NT2/D1 (cell line): ENCODE measurements at regions not wholly inside any gene's neighbourhood (a gene's known extent, or its start where the extent isn't known, plus 50 kb on each side); places are given as distances from the start of the nearest gene placed in this dataset.

Experiments
- DNase-seq: peaks from one replicate; pipeline ENCODE4 v3.0.0-alpha.2; 2011; ENCODE audit warnings: low read depth, low spot score
- H3K27me3 ChIP-seq: 2 replicates; pipeline ENCODE4 v1.6.0; 2011; ENCODE audit warnings: mild to moderate bottlenecking; ENCODE audit not compliant: insufficient read length, insufficient read depth
- H3K36me3 ChIP-seq: 2 replicates; pipeline ENCODE4 v1.6.1; 2011; ENCODE audit warnings: mild to moderate bottlenecking, low read length, mixed read lengths; ENCODE audit not compliant: insufficient read depth, insufficient read length
- H3K4me1 ChIP-seq: 2 replicates; pipeline ENCODE4 v1.5.1; 2011; ENCODE audit not compliant: insufficient read depth, insufficient read length
- H3K4me3 ChIP-seq: 2 replicates; pipeline ENCODE4 v1.5.1; 2011; ENCODE audit warnings: low read depth; ENCODE audit not compliant: insufficient read length
- H3K9ac ChIP-seq: 2 replicates; pipeline ENCODE4 v1.6.0; 2011; ENCODE audit warnings: low read depth; ENCODE audit not compliant: insufficient read length
- H3K9me3 ChIP-seq: 2 replicates; pipeline ENCODE4 v1.5.1; 2011; ENCODE audit warnings: mild to moderate bottlenecking, low read length; ENCODE audit not compliant: insufficient read depth
- SUZ12 ChIP-seq: IDR thresholded peaks from 2 replicates; pipeline ENCODE4 v1.6.1; 2011; ENCODE audit not compliant: insufficient read length, insufficient read depth; ENCODE audit errors: extremely low read depth
- YY1 ChIP-seq: IDR thresholded peaks from 2 replicates; pipeline ENCODE4 v1.6.1; 2011; ENCODE audit not compliant: insufficient read length, insufficient read depth
- ZNF274 ChIP-seq: IDR thresholded peaks from 2 replicates; pipeline ENCODE4 v1.6.1; 2011; ENCODE audit warnings: mild to moderate bottlenecking, low read depth, low read length

DNA sequence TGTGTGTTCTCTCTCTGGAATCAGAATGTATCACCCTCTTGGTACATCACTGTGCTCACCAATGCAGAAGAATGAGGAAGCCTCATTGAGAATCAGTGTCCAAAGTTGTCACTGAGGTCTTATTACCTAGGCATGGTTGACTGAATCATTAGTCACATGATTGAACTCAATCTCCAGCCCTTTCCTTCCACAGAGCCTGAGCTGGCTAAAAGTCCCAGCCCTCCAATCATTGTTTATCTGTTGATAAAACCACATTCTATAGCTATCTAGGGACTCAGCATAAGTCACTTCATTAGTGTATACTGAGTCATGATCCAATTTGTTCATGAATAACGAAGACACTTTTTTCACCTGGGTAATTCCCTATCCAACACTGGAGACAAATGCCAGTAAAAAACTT, 396.8 kb downstream of the TRAM1L1 start:
- no peak overlapping the region for H3K4me3 ChIP-seq

GRCh38 chr4:116668190-116668589, 417.2 kb downstream of the TRAM1L1 start:
- TF ChIP-seq ZNF274 (no peak), SUZ12 (no peak), YY1 (no peak)
- no peak for DNase-seq
- H3K27me3 ChIP-seq: no peaks in the 10 kb centered on the region
- no peak overlapping the region for H3K4me3 ChIP-seq
- no peaks in the 10 kb centered on the region for H3K4me1 ChIP-seq
- H3K9ac ChIP-seq: no peak overlapping the region
- 0 out of 2 replicates have a peak, but pooled peaks cover 10% of the 10 kb centered on the region for H3K9me3 ChIP-seq
- no peaks in the 10 kb centered on the region for H3K36me3 ChIP-seq

More for the DNA sequence above, 396.8 kb downstream of the TRAM1L1 start:
- no peaks in the 10 kb centered on the region for H3K36me3 ChIP-seq
- H3K4me1 ChIP-seq: no peaks in the 10 kb centered on the region
- DNase-seq: no peak
- H3K27me3 ChIP-seq: no peaks in the 10 kb centered on the region
- H3K9ac ChIP-seq: no peak overlapping the region
- no peaks in the 10 kb centered on the region for H3K9me3 ChIP-seq
- TF ChIP-seq ZNF274 (no peak), SUZ12 (no peak), YY1 (no peak)

- H3K4me1 ChIP-seq: no peaks in the 10 kb centered on the region
- no peak for DNase-seq
- 0 out of 2 replicates have a peak, but pooled peaks cover 10% of the 10 kb centered on the region for H3K9me3 ChIP-seq
- no peak overlapping the region for H3K4me3 ChIP-seq
- TF ChIP-seq ZNF274 (no peak), SUZ12 (no peak), YY1 (no peak)
- no peaks in the 10 kb centered on the region for H3K27me3 ChIP-seq
- H3K9ac ChIP-seq: no peak overlapping the region
- no peaks in the 10 kb centered on the region for H3K36me3 ChIP-seq
Measured at GRCh38 chr4:116665716-116666115, 419.7 kb downstream of the TRAM1L1 start.

DNA sequence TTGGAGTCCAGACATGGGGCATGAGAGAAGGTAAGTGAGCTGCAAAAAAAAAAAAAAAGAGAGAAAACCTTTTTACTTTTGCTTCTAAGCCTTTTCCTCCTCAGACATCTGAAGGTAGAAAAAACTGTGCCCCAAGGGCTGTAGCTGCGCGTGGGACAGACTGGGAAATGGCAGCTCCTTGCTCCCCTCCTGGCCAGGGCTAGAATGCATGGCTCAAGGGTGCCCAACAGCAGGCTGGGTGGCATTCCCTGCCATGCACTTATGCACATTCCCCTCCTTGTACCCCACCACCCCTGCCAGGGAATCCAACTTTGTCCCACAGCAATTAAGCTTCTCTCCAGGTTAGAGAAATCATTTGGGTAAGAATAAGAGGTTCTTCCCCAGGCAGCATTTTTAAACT, 421.2 kb downstream of the TRAM1L1 start:
- Histone ChIP-seq H3K27me3 (no peaks in the 10 kb centered on the region), H3K36me3 (no peaks in the 10 kb centered on the region), H3K4me3 (no peak overlapping the region), H3K4me1 (no peaks in the 10 kb centered on the region), H3K9me3 (0 out of 2 replicates have a peak, but pooled peaks cover 10% of the 10 kb centered on the region), H3K9ac (no peak overlapping the region)
- no peak for TF ChIP-seq ZNF274
- TF ChIP-seq YY1: no peak
- TF ChIP-seq SUZ12: no peak
- DNase-seq: peak; percentile 9

DNA sequence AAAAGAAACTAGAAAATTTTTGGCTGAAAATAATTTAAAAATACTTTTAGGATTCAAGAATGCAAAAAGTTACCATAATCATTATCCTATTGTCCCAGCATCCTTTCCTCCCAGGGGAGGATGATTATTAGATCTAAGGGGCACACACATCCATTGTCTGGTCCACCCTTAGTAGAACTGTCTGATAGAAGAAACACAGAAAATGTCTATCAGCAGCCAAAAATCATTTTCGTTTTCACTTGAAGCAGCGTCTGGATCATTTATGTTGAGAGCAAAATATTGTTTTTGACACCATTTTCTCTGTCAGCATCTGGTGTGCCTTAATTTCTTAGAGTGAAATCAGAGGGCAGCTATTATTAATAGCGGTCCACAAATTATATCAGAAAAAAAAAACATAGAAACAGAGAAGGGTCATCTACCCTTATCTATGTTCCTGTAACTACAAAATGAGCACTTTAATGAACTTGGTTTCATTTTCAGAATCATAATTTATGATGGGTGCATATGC, 446.3 kb downstream of the TRAM1L1 start:
- no peaks in the 10 kb centered on the region for H3K27me3 ChIP-seq
- no peak for DNase-seq
- H3K9me3 ChIP-seq: no peaks in the 10 kb centered on the region
- H3K4me1 ChIP-seq: no peaks in the 10 kb centered on the region
- H3K9ac ChIP-seq: no peak overlapping the region
- H3K4me3 ChIP-seq: no peak overlapping the region
- H3K36me3 ChIP-seq: no peaks in the 10 kb centered on the region
- TF ChIP-seq SUZ12 (no peak), YY1 (no peak), ZNF274 (no peak)

DNA sequence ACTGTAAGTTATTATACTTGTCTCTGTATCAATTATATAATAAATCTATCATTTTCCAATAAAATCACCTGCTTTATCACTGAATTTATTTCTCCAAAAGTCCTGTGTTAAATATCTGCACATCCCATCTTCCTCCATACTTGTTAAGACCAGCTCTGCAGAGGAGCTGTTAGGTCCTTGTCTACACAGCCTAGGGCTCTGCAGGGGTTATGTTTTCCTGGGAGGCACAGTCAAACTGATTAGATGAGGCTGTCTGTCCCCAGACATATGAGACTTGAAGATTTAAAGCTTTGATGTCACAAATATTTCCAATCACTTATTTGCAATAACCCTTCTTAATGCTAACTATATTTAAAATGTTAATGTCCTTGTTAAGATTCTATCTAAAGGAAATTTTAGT, 446.8 kb downstream of the TRAM1L1 start:
- H3K4me3 ChIP-seq: no peak overlapping the region
- DNase-seq: no peak
- TF ChIP-seq SUZ12 (no peak), ZNF274 (no peak), YY1 (no peak)

GRCh38 chr4:116636917-116637316, 448.5 kb downstream of the TRAM1L1 start:
- TF ChIP-seq YY1 (no peak), SUZ12 (no peak), ZNF274 (no peak)
- Histone ChIP-seq H3K9me3 (no peaks in the 10 kb centered on the region), H3K36me3 (no peaks in the 10 kb centered on the region), H3K4me3 (no peak overlapping the region), H3K27me3 (no peaks in the 10 kb centered on the region), H3K4me1 (no peaks in the 10 kb centered on the region), H3K9ac (no peak overlapping the region)
- no peak for DNase-seq

More for the DNA sequence above, 446.8 kb downstream of the TRAM1L1 start:
- Histone ChIP-seq H3K4me1 (no peaks in the 10 kb centered on the region), H3K9ac (no peak overlapping the region), H3K9me3 (no peaks in the 10 kb centered on the region), H3K27me3 (no peaks in the 10 kb centered on the region), H3K36me3 (no peaks in the 10 kb centered on the region)
